ENCODE measurements at regions not wholly inside any gene's neighbourhood (a gene's known extent, or its start where the extent isn't known, plus 50 kb on each side); places are given as distances from the start of the nearest gene placed in this dataset.

- TF ChIP-seq, protein P1, sequence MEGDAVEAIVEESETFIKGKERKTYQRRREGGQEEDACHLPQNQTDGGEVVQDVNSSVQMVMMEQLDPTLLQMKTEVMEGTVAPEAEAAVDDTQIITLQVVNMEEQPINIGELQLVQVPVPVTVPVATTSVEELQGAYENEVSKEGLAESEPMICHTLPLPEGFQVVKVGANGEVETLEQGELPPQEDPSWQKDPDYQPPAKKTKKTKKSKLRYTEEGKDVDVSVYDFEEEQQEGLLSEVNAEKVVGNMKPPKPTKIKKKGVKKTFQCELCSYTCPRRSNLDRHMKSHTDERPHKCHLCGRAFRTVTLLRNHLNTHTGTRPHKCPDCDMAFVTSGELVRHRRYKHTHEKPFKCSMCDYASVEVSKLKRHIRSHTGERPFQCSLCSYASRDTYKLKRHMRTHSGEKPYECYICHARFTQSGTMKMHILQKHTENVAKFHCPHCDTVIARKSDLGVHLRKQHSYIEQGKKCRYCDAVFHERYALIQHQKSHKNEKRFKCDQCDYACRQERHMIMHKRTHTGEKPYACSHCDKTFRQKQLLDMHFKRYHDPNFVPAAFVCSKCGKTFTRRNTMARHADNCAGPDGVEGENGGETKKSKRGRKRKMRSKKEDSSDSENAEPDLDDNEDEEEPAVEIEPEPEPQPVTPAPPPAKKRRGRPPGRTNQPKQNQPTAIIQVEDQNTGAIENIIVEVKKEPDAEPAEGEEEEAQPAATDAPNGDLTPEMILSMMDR (IDR thresholded peaks at IDR 0.05; ENCODE audit: control extremely low read depth in 1 of 3, insufficient read depth in 1 of 3, low read depth in 1 of 3, low read length in 3 of 3) = no peak
- TF ChIP-seq, protein P2, sequence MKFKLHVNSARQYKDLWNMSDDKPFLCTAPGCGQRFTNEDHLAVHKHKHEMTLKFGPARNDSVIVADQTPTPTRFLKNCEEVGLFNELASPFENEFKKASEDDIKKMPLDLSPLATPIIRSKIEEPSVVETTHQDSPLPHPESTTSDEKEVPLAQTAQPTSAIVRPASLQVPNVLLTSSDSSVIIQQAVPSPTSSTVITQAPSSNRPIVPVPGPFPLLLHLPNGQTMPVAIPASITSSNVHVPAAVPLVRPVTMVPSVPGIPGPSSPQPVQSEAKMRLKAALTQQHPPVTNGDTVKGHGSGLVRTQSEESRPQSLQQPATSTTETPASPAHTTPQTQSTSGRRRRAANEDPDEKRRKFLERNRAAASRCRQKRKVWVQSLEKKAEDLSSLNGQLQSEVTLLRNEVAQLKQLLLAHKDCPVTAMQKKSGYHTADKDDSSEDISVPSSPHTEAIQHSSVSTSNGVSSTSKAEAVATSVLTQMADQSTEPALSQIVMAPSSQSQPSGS (IDR thresholded peaks at IDR 0.05; ENCODE audit: low read length) = no peak
- TF ChIP-seq RNF2 (IDR thresholded peaks at IDR 0.05; ENCODE audit: borderline replicate concordance, low read depth, low read length, missing control alignments, poor library complexity, severe bottlenecking) (no peak), FOSL1 (IDR thresholded peaks at IDR 0.05; ENCODE audit: insufficient read depth, low read depth, low read length) (no peak), JUND (IDR thresholded peaks at IDR 0.05; ENCODE audit: low read length) (no peak), EGR1 (IDR thresholded peaks at IDR 0.05; ENCODE audit: borderline replicate concordance, low read depth, low read length) (no peak), POLR2AphosphoS5 (IDR thresholded peaks at IDR 0.05; ENCODE audit: low read depth, low read length) (no peak), KDM4A (IDR thresholded peaks at IDR 0.05; ENCODE audit: low read depth, low read length, severe bottlenecking) (no peak), SRF (IDR thresholded peaks at IDR 0.05; ENCODE audit: low read depth, low read length) (no peak)
Observed at GRCh38 chr7:17040716-17041115, 158.9 kb upstream of the AGR3 start (continued).
